GM21526 (cell line): ENCODE measurements at regions not wholly inside any gene's neighbourhood (a gene's known extent, or its start where the extent isn't known, plus 50 kb on each side); places are given as distances from the start of the nearest gene placed in this dataset.

ENCODE experiments used
- ATAC-seq: cut with Tn5 transposase; IDR thresholded peaks from one replicate; pipeline ENCODE4 v1.9.1; 2021; ENCODE audit warnings: moderate library complexity; ENCODE audit not compliant: unreplicated experiment, low FRiP score

GRCh38 chr21:25426580-25426979 lies 180.7 kb downstream of the MRPL39 start:
- no peak for ATAC-seq

GRCh38 chr21:25425156-25425555 lies 182.1 kb downstream of the MRPL39 start:
- no peak for ATAC-seq

GRCh38 chr21:25424634-25425033 lies 182.6 kb downstream of the MRPL39 start:
- ATAC-seq, result no peak

GRCh38 chr21:25424048-25424447 lies 183.2 kb downstream of the MRPL39 start:
- ATAC-seq, result no peak

- no peak for ATAC-seq
Observed at GRCh38 chr21:25422610-25423608, 184.4 kb downstream of the MRPL39 start.

GRCh38 chr21:25421321-25422028 lies 185.8 kb downstream of the MRPL39 start:
- ATAC-seq, result peak; percentile 66

DNA sequence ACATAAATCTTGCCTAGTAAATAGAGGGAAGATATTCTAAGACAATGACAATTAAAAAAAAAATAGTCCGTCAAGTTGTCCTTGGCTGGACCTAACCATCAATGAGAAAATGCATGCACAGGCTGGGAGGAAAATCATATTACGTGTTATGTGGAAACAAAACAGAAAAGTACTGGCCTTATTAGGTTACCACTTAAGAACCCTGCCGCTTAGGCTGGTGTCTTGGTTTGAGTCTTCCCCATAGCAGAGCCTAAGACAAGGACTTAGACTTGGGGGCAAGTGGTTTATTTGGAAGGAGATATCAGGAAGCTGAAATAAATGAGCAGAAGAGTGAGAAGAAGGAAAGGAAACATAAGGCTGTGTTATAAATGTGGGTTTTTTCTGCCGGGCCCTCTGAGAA lies 186.4 kb downstream of the MRPL39 start:
- peak; percentile 5 for ATAC-seq

GRCh38 chr21:25416669-25417068 lies 190.6 kb downstream of the MRPL39 start:
- ATAC-seq, result no peak

GRCh38 chr21:25412100-25412499 lies 195.2 kb downstream of the MRPL39 start:
- no peak for ATAC-seq

DNA sequence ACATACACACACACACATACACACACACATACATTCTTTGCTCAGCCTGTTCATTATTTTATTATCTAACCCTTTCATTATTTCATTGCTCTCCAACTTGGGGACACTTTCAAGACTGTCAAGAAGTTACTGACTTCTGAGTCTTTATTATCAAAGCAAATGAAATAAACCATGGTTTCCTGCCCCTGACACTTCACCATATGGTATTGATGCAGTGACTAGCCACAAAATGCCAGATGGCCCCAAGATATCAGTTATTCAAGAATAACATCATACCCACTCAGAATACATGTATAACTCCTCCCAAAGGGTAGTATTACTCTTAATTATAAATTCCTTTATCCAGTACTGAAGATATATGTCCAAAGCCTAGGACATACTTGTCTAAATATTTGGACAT lies 197.3 kb downstream of the MRPL39 start:
- no peak for ATAC-seq

DNA sequence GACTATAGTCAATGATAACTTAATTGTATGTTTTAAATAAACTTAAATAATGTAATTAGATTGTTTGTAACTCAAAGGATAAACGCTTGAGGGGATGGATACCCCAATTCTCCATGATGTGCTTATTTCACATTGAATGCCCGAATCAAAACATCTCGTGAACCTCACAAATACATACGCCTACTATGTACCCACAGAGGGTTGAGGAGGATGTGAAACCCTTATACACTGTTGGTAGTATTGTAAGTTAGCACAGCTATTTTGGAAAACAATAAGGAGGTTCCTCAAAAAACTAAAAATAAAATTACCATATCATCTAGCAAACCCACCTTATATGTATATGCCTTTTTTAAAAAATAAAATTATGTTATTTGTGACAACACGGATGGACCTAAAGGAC lies 198.6 kb downstream of the MRPL39 start:
- ATAC-seq, result no peak

- ATAC-seq, result no peak
Observed at GRCh38 chr21:25406887-25407579, 200.2 kb downstream of the MRPL39 start.

- ATAC-seq, result no peak
Observed at GRCh38 chr21:25405984-25406383, 201.3 kb downstream of the MRPL39 start.

GRCh38 chr21:25402134-25402961 lies 204.9 kb downstream of the MRPL39 start:
- ATAC-seq, result no peak

GRCh38 chr21:25400427-25400826 lies 206.9 kb downstream of the MRPL39 start:
- ATAC-seq, result no peak

DNA sequence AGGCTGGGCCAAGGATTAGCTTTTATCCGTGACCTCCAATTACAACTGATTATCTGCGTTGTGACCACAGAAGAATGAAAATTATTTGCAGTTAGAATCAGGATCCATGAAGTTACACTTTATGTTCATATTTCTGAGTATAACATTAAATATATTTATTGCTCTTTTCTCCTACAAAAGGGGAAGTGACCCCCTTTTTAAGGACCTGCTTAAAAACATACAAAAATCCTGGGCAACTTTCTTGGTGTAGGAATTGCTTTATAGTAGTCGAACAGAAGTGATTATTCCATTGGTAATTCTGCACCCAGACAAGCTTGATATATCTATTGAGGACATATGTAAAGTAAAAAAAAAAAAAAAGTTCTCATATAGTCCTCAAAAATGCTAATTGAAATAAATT lies 208.7 kb downstream of the MRPL39 start:
- no peak for ATAC-seq

GRCh38 chr21:25396135-25396711 lies 211.1 kb downstream of the MRPL39 start:
- ATAC-seq, result peak; percentile 85

GRCh38 chr21:25391777-25392176 lies 215.5 kb downstream of the MRPL39 start:
- ATAC-seq, result no peak

GRCh38 chr21:25390701-25391100 lies 216.6 kb downstream of the MRPL39 start:
- no peak for ATAC-seq

DNA sequence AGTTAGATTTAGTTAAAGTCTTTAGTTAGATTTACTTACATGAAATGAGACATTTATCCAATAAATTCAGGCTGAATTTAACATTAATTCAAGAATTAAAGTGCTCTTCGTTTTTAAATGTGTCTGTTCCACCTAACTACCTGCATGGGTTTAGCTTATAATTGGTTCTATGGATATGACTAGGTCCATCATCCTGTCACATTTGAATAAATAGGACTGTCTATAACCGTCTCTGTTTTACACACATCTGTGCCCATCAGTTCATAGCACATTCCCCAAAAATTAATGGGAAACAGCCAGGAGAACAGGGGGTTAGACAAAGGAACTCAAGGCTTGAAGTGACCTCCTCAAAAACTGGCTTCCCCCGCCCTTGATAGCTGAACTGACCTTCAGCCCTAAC lies 219.6 kb downstream of the MRPL39 start:
- ATAC-seq, result no peak
